ENCODE measurements at regions not wholly inside any gene's neighbourhood (a gene's known extent, or its start where the extent isn't known, plus 50 kb on each side); places are given as distances from the start of the nearest gene placed in this dataset.

- no peak overlapping the region for H3K4me3 ChIP-seq
- no peak overlapping the region for H3K27ac ChIP-seq
- DNase-seq: no peak
- H3K36me3 ChIP-seq (replicated peaks in 1 of 2; ENCODE audit: insufficient read depth in 1 of 2, low read depth in 2 of 2): no peaks in the 10 kb centered on the region
- 38% methylated on average over 9 of the region's 9 CpGs for WGBS, 2 donors
- no peaks in the 10 kb centered on the region for H3K27me3 ChIP-seq
- TF ChIP-seq CTCF (IDR thresholded peaks at IDR 0.05): no peak
- no peak for TF ChIP-seq POLR2A (IDR thresholded peaks at IDR 0.05)
- intact Hi-C loops (cut with DNase I): no loop called here
- H3K4me1 ChIP-seq: no peaks in the 10 kb centered on the region
- H3K9me3 ChIP-seq: no peaks in the 10 kb centered on the region
- no peak for ATAC-seq
Observed at GRCh38 chr15:47212222-47213010, 504.9 kb upstream of the SEMA6D start.

GRCh38 chr15:47213883-47214282, 503.4 kb upstream of the SEMA6D start:
- ATAC-seq (no peak), DNase-seq (no peak)
- Histone ChIP-seq H3K36me3 (replicated peaks in 1 of 2; ENCODE audit: insufficient read depth in 1 of 2, low read depth in 2 of 2) (no peaks in the 10 kb centered on the region), H3K27ac (no peak overlapping the region), H3K4me3 (no peak overlapping the region), H3K27me3 (no peaks in the 10 kb centered on the region), H3K9me3 (no peaks in the 10 kb centered on the region), H3K4me1 (no peaks in the 10 kb centered on the region)
- intact Hi-C loops (cut with DNase I): no loop called here
- 43 to 49% methylated on average over 6 of the region's 6 CpGs for WGBS, 2 donors
- TF ChIP-seq CTCF (IDR thresholded peaks at IDR 0.05) (no peak), POLR2A (IDR thresholded peaks at IDR 0.05) (no peak)

- peaks cover 4% of the 10 kb centered on the region for H3K4me1 ChIP-seq
- no peaks in the 10 kb centered on the region for H3K9me3 ChIP-seq
- no peak overlapping the region for H3K27ac ChIP-seq
- intact Hi-C loops (cut with DNase I): no loop called here
- H3K27me3 ChIP-seq: no peaks in the 10 kb centered on the region
- no peak for ATAC-seq
- TF ChIP-seq POLR2A (IDR thresholded peaks at IDR 0.05) (no peak), CTCF (IDR thresholded peaks at IDR 0.05) (no peak)
- no peak for DNase-seq
- H3K4me3 ChIP-seq: no peak overlapping the region
- H3K36me3 ChIP-seq (replicated peaks in 1 of 2; ENCODE audit: insufficient read depth in 1 of 2, low read depth in 2 of 2): no peaks in the 10 kb centered on the region
- 58 to 77% methylated on average over 1 of the region's 1 CpG for WGBS, 2 donors
Observed at GRCh38 chr15:47218295-47218694, 499.0 kb upstream of the SEMA6D start.

- Histone ChIP-seq H3K27ac (no peak overlapping the region), H3K9me3 (no peaks in the 10 kb centered on the region), H3K27me3 (no peaks in the 10 kb centered on the region), H3K4me3 (no peak overlapping the region), H3K36me3 (replicated peaks in 1 of 2; ENCODE audit: insufficient read depth in 1 of 2, low read depth in 2 of 2) (no peaks in the 10 kb centered on the region), H3K4me1 (no peaks in the 10 kb centered on the region)
- intact Hi-C loops (cut with DNase I): no loop called here
- WGBS, 2 donors: 60 to 79% methylated on average over 1 of the region's 1 CpG
- TF ChIP-seq CTCF (IDR thresholded peaks at IDR 0.05): no peak
- no peak for TF ChIP-seq POLR2A (IDR thresholded peaks at IDR 0.05)
- ATAC-seq (no peak), DNase-seq (no peak)
Observed at GRCh38 chr15:47244361-47244760, 472.9 kb upstream of the SEMA6D start.

- Histone ChIP-seq H3K27ac (no peak overlapping the region), H3K27me3 (no peaks in the 10 kb centered on the region), H3K36me3 (replicated peaks in 1 of 2; ENCODE audit: insufficient read depth in 1 of 2, low read depth in 2 of 2) (no peaks in the 10 kb centered on the region), H3K4me3 (no peak overlapping the region), H3K9me3 (no peaks in the 10 kb centered on the region), H3K4me1 (no peaks in the 10 kb centered on the region)
- ATAC-seq (no peak), DNase-seq (no peak)
- TF ChIP-seq POLR2A (IDR thresholded peaks at IDR 0.05): no peak
- TF ChIP-seq CTCF (IDR thresholded peaks at IDR 0.05): no peak
- intact Hi-C loops (cut with DNase I): no loop called here
- 87 to 89% methylated on average over 5 of the region's 5 CpGs for WGBS, 2 donors
Observed at GRCh38 chr15:47246317-47246716, 471.0 kb upstream of the SEMA6D start.

Data from body of pancreas (tissue), 4 donors.